GM12872 (cell line): ENCODE measurements at regions not wholly inside any gene's neighbourhood (a gene's known extent, or its start where the extent isn't known, plus 50 kb on each side); places are given as distances from the start of the nearest gene placed in this dataset.

Experiments
- TF ChIP-seq, protein P1 (sequence below): IDR thresholded peaks from 3 replicates; pipeline ENCODE4 v1.5.1; 2011; ENCODE audit warnings: low read depth, mild to moderate bottlenecking, low read length, moderate library complexity; ENCODE audit not compliant: insufficient read depth

DNA sequence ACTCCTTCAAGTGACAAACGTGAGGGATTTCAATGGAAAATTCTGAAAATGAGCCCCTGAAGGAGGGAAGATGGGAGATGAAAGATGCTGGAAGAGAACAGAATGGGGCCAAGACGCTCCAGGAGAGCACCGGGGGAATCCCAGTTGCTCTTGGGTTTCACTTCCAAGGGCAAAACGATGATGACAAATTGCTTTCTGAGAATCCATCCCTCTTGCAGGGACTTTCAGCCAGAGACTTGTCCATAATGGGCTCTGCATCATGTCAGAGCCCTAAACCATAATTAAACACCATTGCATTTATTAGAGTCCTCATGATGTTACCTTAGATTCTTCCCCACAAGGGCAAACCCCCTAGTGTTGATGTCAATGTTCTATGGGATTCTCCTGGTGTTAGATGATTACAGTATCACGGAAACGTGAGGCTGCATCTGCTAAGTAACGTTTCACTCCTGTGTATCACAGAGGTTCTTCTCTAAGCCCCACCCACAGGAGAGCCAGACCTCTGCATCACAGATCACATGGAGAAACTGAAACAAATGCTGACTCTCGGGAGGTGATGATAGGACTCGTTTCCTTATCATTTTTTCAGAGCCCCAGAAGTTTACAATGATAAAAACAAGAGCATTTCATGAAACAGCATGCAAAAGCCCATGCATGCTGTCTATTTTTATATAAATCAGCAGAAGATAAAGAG, 114.4 kb downstream of the TENT4A start:
- TF ChIP-seq, protein P1, sequence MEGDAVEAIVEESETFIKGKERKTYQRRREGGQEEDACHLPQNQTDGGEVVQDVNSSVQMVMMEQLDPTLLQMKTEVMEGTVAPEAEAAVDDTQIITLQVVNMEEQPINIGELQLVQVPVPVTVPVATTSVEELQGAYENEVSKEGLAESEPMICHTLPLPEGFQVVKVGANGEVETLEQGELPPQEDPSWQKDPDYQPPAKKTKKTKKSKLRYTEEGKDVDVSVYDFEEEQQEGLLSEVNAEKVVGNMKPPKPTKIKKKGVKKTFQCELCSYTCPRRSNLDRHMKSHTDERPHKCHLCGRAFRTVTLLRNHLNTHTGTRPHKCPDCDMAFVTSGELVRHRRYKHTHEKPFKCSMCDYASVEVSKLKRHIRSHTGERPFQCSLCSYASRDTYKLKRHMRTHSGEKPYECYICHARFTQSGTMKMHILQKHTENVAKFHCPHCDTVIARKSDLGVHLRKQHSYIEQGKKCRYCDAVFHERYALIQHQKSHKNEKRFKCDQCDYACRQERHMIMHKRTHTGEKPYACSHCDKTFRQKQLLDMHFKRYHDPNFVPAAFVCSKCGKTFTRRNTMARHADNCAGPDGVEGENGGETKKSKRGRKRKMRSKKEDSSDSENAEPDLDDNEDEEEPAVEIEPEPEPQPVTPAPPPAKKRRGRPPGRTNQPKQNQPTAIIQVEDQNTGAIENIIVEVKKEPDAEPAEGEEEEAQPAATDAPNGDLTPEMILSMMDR = no peak

DNA sequence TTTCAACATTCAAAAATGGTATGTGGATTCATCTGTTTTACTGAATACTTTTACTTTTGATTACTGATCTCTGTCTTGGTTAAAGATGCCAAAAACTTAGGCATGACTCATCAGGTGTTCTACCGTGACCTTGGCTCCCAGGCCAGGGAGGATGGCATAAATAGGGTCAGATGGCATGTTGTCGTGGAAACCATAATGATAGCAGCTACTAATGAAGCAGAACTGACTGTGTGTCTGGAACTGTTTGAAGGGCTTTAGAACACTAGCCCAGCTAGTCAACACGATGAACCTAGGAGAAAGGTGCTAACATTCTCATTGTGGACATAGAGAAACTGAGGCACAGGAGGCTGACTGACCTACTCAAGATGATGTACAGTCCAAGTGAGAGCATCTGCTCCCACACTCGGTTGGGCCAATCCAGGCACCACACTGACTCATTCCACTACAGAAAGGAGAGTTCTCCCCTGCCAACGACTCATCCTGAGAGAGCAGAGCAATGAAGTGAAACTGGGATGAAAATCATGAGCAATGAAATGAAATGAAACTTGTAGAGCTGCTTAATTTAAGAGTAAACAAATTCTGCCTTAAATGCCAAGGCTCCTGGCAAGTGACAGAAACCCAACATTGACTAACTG, 116.0 kb downstream of the TENT4A start:
- TF ChIP-seq, protein P1 = no peak

DNA sequence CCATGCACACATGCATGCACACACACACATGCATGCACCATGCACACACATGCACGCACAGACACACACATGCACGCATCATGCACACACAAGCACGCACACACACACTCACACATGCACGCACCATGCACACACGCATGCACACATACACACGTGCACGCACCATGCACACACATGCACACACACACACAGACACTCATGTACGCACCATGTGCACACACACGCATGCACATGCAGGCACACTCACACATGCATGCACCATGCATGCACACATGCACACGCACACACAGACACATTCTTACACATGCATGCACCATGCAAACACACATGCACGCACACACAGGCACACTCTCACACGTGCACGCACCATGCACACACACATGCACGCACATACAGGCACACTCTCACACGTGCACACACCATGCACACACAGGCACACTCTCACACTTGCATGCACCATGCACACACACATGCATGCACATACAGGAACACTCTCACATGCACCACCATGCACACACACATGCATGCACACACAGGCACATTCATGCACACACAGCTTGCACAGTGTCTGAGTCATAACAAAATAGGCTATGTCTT, 117.5 kb downstream of the TENT4A start:
- TF ChIP-seq, protein P1 = no peak

DNA sequence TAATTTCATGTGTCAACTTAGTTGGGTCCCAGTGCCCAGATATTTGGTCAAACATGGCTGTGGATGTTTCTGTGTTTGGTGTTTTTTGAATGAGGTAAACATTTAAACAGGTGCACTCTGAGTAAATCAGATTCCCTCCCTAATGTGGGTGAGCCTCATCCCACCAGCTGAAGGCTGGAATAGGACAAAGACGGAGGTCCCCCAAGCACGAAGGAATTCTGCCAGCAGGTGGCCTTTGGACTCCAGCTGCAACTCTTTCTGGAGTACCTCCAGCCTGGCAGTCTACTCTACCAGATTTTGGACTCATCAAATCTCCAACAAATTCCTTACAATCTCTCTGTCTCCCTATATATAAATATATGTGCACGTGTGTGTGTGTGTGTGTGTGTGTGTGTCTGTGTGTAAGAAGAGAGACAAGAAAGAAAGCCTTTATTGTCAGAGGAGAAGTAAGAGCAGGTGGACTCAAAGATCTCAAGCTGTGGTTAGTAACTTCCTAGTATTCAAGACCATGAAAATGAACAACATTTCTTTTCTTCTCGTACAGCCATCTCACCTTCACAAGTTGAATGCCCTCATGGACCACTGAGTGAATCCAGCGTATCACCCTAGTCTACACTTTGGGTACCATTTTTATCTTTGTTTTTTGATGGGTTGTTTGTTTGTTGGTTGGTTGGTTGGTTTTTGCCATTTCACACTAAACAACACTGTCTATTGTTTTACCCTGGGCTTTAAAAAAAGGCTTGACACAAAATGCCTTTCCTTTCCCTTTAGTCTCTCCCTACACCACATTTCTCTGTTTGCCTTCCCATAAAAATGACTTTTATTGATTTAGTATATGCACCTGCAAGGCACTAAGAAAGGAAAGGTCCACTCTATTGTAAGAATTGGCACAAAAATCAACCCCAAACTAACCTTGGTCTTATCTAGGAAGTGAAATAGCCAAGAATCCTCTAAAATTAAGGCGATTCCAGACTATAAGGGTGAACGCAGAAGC, 118.7 kb downstream of the TENT4A start:
- TF ChIP-seq, protein P1 = no peak

DNA sequence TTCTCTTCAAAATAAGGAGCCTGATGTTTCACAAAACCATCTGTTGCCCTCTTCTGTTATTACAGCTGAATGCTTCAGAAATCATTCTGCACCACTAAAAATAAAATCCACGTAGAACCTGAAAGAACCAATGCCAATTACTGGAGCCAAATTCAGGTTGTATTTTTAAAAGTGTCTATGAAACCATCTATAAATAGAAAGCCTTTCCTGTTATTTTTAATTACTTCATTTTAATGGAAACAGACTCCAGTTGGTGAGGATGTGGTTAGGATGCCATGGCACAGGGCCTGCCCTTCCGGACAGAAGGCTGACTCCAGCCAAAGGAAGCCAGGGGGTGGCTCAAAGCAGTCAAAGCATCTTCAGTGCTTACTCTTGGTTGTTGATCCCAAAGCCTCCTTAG, 119.8 kb downstream of the TENT4A start:
- TF ChIP-seq, protein P1 = no peak

DNA sequence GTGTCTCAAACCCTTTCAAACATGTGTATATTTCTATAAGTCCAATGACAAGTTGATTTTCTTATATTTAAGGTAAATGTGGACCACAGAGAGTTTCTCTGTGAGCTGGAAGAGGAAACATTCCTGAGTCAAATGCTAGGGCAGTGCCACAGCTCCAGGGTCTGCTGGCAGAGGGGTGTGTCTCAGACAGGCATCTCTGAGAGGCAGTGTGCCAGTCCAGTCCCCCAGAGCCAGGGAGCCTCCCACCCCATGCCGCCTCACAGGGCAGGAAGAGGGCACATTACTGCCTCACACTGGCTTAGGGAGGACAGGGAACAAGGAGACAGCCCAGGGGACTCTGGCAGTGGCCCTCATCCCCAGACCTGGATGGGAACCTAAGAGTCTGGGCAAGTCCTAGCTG, 120.2 kb downstream of the TENT4A start:
- TF ChIP-seq, protein P1 = no peak

DNA sequence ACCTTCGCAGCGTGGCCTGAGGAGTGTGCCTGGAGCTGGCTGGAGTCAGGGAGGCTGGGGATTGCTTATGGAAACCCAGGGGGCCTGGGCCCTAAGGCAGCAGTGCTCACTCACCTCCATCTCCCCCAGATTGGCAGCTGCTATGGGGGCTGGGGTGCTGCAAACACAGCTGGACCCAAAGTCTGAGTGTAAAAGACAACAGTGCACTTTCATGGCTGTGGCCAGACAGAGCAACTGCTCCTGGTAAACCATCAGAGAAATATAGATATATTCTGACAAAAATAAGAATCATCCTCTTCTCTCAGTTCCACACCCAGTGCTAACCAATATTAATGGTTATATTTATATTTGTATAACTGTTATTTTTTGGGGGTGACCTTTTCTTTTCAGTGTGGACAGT, 123.9 kb downstream of the TENT4A start:
- TF ChIP-seq, protein P1 = no peak
